MG63 (cell line): ENCODE measurements at regions not wholly inside any gene's neighbourhood (a gene's known extent, or its start where the extent isn't known, plus 50 kb on each side); places are given as distances from the start of the nearest gene placed in this dataset.
"Not testable (repeated sequence)": the region's sequence is repeated elsewhere in the genome, so short reads cannot be mapped to it uniquely, and the experiment has no call there.

Experiments used
- DNase-seq: peaks from one replicate; pipeline ENCODE4 v3.0.0-alpha.2; 2020
- H3K27me3 ChIP-seq: fragments of 250-450 bp; sonication (Bioruptor Pico); 2 replicates; pipeline ENCODE4 v1.5.1; 2020; ENCODE audit warnings: mild to moderate bottlenecking, moderate library complexity
- H3K36me3 ChIP-seq: fragments of 250-450 bp; sonication (Bioruptor Pico); 2 replicates; pipeline ENCODE4 v1.5.1; 2020; ENCODE audit warnings: mild to moderate bottlenecking, moderate library complexity
- H3K4me3 ChIP-seq: fragments of 250-450 bp; sonication (Bioruptor Pico); 2 replicates; pipeline ENCODE4 v1.5.1; 2020; ENCODE audit warnings: mild to moderate bottlenecking, moderate library complexity
- H3K9me3 ChIP-seq: fragments of 250-450 bp; sonication (Bioruptor Pico); 2 replicates; pipeline ENCODE4 v1.5.1; 2020; ENCODE audit warnings: mild to moderate bottlenecking, moderate library complexity

DNA sequence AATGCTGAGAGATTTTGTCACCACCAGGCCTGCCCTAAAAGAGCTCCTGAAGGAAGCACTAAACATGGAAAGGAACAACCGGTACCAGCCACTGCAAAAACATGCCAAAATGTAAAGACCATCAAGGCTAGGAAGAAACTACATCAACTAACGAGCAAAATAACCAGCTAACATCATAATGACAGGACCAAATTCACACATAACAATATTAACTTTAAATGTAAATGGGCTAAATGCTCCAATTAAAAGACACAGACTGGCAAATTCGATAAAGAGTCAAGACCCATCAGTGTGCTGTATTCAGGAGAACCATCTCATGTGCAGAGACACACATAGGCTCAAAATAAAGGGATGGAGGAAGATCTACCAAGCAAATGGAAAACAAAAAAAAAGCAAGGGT lies 163.8 kb upstream of the RPS6KA2 start:
- H3K9me3 ChIP-seq, H3K36me3 ChIP-seq, DNase-seq, H3K4me3 ChIP-seq, H3K27me3 ChIP-seq: not testable (repeated sequence)

DNA sequence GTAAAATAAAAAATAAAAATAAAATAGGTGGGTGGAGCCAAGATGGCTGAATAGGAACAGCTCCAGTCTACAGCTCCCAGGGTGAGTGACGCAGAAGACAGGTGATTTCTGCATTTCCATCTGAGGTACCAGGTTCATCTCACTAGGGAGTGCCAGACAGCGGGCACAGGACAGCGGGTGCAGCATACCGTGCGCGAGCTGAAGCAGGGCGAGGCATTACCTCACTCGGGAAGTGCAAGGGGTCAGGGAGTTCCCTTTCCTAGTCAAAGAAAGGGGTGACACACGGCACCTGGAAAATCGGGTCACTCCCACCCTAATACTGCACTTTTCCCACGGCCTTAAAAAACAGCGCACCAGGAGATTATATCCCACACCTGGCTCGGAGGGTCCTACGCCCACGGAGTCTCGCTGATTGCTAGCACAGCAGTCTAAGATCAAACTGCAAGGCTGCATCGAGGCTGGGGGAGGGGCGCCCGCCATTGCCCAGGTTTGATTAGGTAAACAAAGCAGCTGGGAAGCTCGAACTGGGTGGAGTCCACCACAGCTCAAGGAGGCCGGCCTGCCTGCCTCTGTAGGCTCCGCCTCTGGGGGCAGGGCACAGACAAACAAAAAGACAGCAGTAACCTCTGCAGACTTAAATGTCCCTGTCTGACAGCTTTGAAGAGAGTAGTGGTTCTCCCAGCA lies 161.9 kb upstream of the RPS6KA2 start:
- H3K27me3 ChIP-seq, DNase-seq, H3K4me3 ChIP-seq, H3K9me3 ChIP-seq, H3K36me3 ChIP-seq: not testable (repeated sequence)

GRCh38 chr6:166786704-166787293 lies 159.7 kb upstream of the RPS6KA2 start:
- no peak overlapping the region for H3K4me3 ChIP-seq
- H3K9me3 ChIP-seq, result no peaks in the 10 kb centered on the region
- no peaks in the 10 kb centered on the region for H3K27me3 ChIP-seq
- DNase-seq, result no peak
- no peaks in the 10 kb centered on the region for H3K36me3 ChIP-seq

DNA sequence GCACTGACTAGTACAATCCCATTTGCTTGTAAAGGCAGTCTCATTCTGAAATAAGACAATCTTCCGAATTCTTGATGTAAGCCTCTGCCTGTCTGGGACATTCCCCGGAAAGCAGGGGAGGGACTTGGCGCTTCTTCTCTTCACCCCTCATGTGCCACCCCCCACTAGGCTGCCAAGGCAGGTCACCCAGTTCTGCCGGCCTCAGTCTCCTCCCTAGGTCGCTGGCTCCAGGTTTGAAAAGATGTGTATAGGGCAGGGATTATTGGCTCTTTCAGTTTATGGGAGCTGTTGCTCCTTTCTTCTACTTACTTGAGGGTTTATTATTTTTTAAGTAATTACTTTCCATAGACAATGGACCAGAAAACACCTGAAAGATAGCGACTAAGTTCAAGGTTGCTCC lies 158.1 kb upstream of the RPS6KA2 start:
- no peaks in the 10 kb centered on the region for H3K36me3 ChIP-seq
- no peak for DNase-seq
- no peak overlapping the region for H3K4me3 ChIP-seq
- H3K27me3 ChIP-seq, result no peaks in the 10 kb centered on the region
- no peaks in the 10 kb centered on the region for H3K9me3 ChIP-seq

DNA sequence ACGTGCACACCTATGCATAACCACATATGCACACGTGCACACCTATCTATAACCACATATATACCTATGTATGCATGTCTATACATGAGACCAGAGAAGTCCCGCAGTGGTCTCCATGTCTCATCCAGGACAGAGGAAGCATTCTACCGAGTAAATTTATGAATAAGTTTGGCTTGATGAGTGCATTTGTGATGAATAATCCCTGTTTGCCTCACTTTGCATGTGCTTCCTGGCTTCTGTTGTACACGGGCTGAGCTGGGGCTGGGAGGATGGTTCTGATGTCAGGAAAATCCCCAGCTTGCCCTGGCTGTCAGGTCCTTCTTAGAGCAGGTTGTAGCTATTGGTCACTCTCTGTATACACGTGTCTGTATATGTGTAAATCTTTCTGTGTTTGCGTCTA lies 157.6 kb upstream of the RPS6KA2 start:
- Histone ChIP-seq H3K9me3 (no peaks in the 10 kb centered on the region), H3K27me3 (no peaks in the 10 kb centered on the region), H3K4me3 (no peak overlapping the region), H3K36me3 (no peaks in the 10 kb centered on the region)
- no peak for DNase-seq

DNA sequence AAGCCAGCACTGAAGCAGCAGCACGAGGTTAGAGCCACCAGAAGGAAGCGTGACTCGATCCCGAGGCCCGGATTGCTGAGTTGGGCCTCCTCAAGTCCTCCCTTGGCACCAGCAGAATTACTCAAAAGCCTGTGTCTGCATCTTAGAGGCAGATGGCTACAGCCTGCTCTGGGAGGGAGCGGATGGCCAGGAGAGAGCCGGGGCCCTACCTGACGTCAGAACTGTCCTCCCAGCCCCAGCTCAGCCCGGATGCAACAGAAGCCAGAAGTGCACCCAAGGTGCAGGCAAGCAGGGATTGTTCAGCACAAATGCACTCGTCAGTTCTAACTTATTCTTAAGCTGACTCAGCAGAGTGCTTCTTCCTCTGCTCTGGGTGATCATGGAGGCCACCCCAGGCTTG lies 155.5 kb upstream of the RPS6KA2 start:
- H3K36me3 ChIP-seq, result no peaks in the 10 kb centered on the region
- no peaks in the 10 kb centered on the region for H3K27me3 ChIP-seq
- no peaks in the 10 kb centered on the region for H3K9me3 ChIP-seq
- H3K4me3 ChIP-seq, result no peak overlapping the region
- no peak for DNase-seq

DNA sequence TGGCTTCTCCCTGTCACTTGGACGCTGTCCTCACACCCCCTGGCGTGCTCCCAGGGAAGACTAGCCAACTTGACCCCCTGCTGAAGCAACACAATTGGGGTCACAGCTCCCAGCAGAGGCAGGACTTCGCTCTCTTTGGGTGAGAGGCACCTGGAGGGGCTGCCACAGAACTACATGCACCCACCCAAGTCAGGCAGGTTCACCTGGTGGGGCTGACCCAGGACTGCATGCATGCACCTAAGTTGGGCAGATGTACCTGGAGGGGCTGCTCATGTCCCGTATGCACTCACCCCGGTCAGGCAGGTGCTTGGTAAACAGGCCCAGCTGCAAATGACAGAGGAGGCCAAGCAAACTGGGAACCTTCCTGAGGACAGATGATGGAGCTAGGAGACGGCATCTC lies 154.3 kb upstream of the RPS6KA2 start:
- DNase-seq, result no peak
- H3K27me3 ChIP-seq, result no peaks in the 10 kb centered on the region
- H3K4me3 ChIP-seq, result no peak overlapping the region
- no peaks in the 10 kb centered on the region for H3K36me3 ChIP-seq
- H3K9me3 ChIP-seq, result no peaks in the 10 kb centered on the region

DNA sequence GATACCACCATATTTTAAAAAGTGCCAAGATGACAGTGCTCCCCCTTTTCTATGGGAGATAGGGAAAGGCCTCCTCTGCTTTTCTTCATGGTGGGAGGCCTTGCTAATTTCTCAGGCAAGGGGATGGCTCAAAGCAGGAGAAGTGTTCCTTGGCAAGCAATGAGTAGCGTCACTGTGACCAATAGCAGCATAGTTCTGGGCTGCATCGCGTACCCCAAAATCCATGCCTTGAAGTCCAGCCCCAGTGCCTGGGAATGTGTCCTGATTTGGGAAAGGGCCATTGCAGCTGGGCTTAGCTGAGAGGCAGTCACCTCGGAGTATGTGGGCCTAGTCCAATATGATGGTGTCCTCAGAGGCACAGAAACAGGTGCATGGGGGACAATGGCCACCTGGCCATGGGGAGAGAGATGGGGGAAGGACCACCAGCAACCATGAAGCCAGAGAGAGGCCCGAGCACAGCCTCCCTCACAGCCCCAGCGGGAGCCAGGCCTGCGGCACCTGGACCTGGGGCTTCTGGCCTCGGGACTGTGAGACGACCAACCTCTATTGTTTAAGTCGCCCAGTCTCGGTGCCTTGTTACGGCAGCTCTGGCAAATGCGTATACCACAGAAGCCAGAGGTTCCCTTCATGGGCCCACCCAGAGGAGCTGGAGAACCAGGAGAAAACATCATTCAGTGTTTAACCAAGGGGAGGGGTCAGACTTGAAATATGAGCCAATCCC lies 153.1 kb upstream of the RPS6KA2 start:
- H3K27me3 ChIP-seq, result no peaks in the 10 kb centered on the region
- H3K4me3 ChIP-seq, result no peak overlapping the region
- no peaks in the 10 kb centered on the region for H3K36me3 ChIP-seq
- no peak for DNase-seq
- H3K9me3 ChIP-seq, result no peaks in the 10 kb centered on the region

- no peaks in the 10 kb centered on the region for H3K36me3 ChIP-seq
- H3K9me3 ChIP-seq, result no peaks in the 10 kb centered on the region
- H3K4me3 ChIP-seq, result no peak overlapping the region
- H3K27me3 ChIP-seq, result peaks cover 4% of the 10 kb centered on the region
- no peak for DNase-seq
Measured at GRCh38 chr6:166779381-166779780, 152.3 kb upstream of the RPS6KA2 start.

DNA sequence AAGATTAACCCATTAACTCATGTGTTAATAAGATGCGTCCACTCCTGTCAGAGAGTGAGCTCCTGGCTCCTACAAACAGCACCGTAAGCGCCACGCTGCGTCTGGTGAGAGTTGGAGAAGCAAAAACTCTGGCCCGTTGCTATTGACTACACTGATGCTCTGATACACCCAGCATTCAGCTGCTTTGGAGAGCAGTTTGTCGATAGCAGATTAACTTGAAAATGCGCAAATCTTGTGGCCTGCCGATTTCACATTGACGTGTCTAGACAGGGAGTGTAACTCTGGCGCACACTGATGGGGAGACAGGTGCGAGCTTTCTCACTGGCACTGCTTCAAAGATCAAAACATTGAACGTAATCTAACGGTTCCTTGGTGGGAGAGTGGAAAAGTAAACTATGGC lies 151.7 kb upstream of the RPS6KA2 start:
- Histone ChIP-seq H3K36me3 (no peaks in the 10 kb centered on the region), H3K27me3 (peaks cover 7% of the 10 kb centered on the region), H3K9me3 (no peaks in the 10 kb centered on the region), H3K4me3 (no peak overlapping the region)
- no peak for DNase-seq

DNA sequence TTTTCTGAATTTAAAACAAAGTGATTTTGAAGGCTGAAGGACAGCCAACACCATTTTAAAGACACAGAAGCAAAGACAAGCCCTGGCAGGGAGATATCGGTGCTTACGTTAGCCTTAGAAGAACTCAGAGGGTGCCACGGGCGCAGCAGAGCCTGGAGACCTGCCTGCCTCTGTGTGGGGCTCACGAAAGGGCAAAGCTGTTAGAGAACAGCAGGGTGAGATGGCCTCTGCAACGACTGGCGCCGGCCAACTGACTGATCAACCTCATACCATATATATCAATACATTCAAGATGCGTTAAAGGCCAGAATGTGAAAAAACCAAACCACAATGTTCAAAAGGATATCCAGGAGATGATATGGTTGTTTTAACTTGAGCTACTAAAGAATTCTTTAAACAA lies 151.0 kb upstream of the RPS6KA2 start:
- no peak for DNase-seq
- H3K27me3 ChIP-seq, result peaks cover 7% of the 10 kb centered on the region
- H3K9me3 ChIP-seq, result no peaks in the 10 kb centered on the region
- H3K36me3 ChIP-seq, result no peaks in the 10 kb centered on the region
- no peak overlapping the region for H3K4me3 ChIP-seq

DNA sequence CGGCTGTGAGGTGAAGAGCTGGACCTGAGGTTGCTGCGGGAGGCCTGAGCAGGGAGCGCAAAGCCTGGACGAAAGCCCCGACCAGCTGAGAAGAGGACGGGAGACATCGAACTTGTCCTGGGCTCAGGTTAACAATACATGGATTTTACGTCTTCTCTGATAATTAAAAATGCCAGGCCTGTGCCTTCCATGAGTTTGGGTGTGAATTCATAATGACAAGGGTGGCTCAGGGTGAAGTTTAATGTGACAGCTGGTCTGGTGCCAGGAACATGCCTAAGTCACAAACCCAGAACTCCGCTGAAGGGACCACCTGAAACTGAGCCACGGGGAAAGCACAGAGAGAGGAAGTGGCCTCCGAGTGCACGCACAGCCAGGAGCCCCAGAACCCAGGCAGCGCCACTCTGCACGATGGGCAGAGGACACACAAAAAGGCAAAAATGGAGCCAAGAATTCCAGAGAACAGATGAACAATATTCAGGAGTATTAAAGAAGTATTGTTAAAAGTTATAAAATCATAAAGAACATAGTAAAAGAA lies 150.1 kb upstream of the RPS6KA2 start:
- DNase-seq, result no peak
- Histone ChIP-seq H3K4me3 (no peak overlapping the region), H3K27me3 (peaks cover 7% of the 10 kb centered on the region), H3K9me3 (no peaks in the 10 kb centered on the region), H3K36me3 (no peaks in the 10 kb centered on the region)

- Histone ChIP-seq H3K36me3 (no peaks in the 10 kb centered on the region), H3K4me3 (no peak overlapping the region), H3K27me3 (peaks cover 7% of the 10 kb centered on the region), H3K9me3 (no peaks in the 10 kb centered on the region)
- no peak for DNase-seq
Measured at GRCh38 chr6:166776571-166776970, 149.5 kb upstream of the RPS6KA2 start.

DNA sequence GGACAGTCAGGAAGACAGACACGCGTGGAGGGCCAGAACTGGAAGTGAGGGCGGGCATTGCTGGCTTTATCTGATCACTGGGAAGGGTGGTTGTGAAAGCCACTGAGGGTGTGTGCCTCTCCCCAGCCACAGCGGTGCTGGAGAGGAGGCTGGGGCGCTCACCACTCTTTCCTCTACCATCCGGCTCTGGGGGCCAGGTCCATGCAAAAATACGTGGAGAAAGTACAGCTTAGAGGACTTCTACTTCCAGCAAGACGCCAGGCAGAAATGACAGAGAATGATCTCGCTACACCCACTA lies 148.8 kb upstream of the RPS6KA2 start:
- no peak for DNase-seq
- no peaks in the 10 kb centered on the region for H3K9me3 ChIP-seq
- H3K36me3 ChIP-seq, result no peaks in the 10 kb centered on the region
- H3K4me3 ChIP-seq, result no peak overlapping the region
- H3K27me3 ChIP-seq, result peaks cover 7% of the 10 kb centered on the region

DNA sequence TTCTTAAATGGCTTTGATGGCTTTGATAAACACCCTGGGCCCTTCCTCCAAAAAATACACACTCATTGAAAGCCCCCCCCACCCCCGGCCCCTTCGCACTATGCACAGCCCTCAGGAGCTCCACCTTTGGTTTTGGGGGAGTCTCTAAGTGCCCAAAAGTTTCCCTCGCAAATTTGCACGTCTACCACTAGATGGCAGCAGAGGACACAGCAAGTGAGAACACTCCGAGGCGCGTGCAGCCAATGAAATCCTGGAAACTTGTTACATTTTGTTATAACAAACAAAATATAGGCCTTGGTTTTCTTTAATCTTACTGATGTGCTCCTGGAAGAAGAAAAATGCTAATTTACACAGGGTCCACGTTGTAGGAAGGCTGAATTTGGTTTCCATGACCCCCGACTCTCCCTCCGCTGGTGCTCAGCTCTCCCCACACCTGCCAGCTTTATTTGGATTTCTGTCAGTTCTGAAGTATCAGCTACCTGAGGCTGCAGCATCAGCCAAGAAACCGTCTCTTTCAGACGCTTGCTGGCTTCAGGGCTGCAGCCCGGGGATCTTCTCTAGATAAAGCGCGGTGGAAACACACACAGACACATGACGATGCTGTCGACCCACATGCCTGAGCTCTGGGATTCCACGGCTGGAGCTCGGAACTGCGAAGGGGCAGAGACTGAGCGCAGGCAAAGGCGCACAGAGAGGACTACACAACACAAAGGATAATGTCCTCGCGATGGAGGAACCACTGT lies 148.3 kb upstream of the RPS6KA2 start:
- Histone ChIP-seq H3K9me3 (no peaks in the 10 kb centered on the region), H3K27me3 (peaks cover 7% of the 10 kb centered on the region), H3K4me3 (no peak overlapping the region), H3K36me3 (no peaks in the 10 kb centered on the region)
- DNase-seq, result peak; percentile 44

DNA sequence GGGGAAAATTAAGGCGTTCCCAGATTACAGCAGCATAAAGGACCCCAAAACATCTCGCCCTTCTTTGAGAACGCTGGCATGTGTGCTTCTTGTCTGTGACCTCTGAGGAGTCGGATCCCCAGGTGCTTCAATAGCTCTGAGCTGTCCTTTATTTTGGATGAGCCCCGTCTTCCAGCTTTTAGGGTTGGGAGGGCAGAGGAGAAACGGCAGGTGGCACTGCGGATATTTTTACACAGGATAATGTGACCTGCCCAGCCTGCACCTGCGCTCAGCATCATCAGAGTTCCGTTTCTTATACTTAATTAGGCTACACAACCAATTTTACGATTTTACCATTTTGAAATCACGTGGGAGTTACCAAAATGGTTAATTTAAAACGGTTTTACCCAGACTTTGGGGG lies 147.7 kb upstream of the RPS6KA2 start:
- H3K27me3 ChIP-seq, result peaks cover 7% of the 10 kb centered on the region
- DNase-seq, result no peak
- no peak overlapping the region for H3K4me3 ChIP-seq
- H3K36me3 ChIP-seq, result no peaks in the 10 kb centered on the region
- H3K9me3 ChIP-seq, result no peaks in the 10 kb centered on the region

- H3K4me3 ChIP-seq, result no peak overlapping the region
- no peak for DNase-seq
- no peaks in the 10 kb centered on the region for H3K9me3 ChIP-seq
- peaks cover 7% of the 10 kb centered on the region for H3K27me3 ChIP-seq
- no peaks in the 10 kb centered on the region for H3K36me3 ChIP-seq
Measured at GRCh38 chr6:166774292-166774691, 147.2 kb upstream of the RPS6KA2 start.
